ACHN (cell line): ENCODE measurements at regions not wholly inside any gene's neighbourhood (a gene's known extent, or its start where the extent isn't known, plus 50 kb on each side); places are given as distances from the start of the nearest gene placed in this dataset.

Experiments
- DNase-seq: peaks from one replicate; pipeline ENCODE4 v3.0.0-alpha.2; 2015
- in situ Hi-C: cut with HindIII; loops from 2 replicates; pipeline ENCODE4 v1.10.0; 2017; ENCODE audit warnings: low sequenced_read_pairs, low pct_ligation_motif_present, low pct_unique_long_range_greater_than_20kb

GRCh38 chr20:58568483-58569240 is 53.5 kb upstream of the APCDD1L start:
- in situ Hi-C loops: no loop called here

GRCh38 chr20:58568126-58568482 is 52.9 kb upstream of the APCDD1L start:
- in situ Hi-C loops: no loop called here
- no peak for DNase-seq

More at GRCh38 chr20:58568483-58569240, 53.5 kb upstream of the APCDD1L start:
- no peak for DNase-seq

- no peak for DNase-seq
- in situ Hi-C loops: no loop called here
Measured at GRCh38 chr20:58567437-58567836, 52.2 kb upstream of the APCDD1L start.

GRCh38 chr20:58566981-58567380 is 51.8 kb upstream of the APCDD1L start:
- DNase-seq: no peak
- in situ Hi-C loops: no loop called here

GRCh38 chr20:58565461-58566175 is 50.4 kb upstream of the APCDD1L start:
- in situ Hi-C loops: no loop called here
- DNase-seq: no peak
